ENCODE measurements at regions not wholly inside any gene's neighbourhood (a gene's known extent, or its start where the extent isn't known, plus 50 kb on each side); places are given as distances from the start of the nearest gene placed in this dataset.

- TF ChIP-seq CTCF (IDR thresholded peaks at IDR 0.05) = no peak
- TF ChIP-seq POLR2A (IDR thresholded peaks at IDR 0.05) = no peak
Measured at GRCh38 chr14:79924551-79924950, 286.8 kb downstream of the DIO2 start.
